Gastrocnemius medialis (tissue), 4 donors: ENCODE measurements at regions not wholly inside any gene's neighbourhood (a gene's known extent, or its start where the extent isn't known, plus 50 kb on each side); places are given as distances from the start of the nearest gene placed in this dataset.
"Not testable (repeated sequence)": the region's sequence is repeated elsewhere in the genome, so short reads cannot be mapped to it uniquely, and the experiment has no call there.

ENCODE experiments used
- ATAC-seq, 2 donors: fragments of 150-250 bp; one replicate each; pipeline ENCODE4 v1.9.1; 2016
- DNase-seq, 2 donors: peaks; one replicate each; pipeline ENCODE4 v3.0.0-alpha.2; 2019
- H3K27ac ChIP-seq, 4 donors: fragments of 200-600 bp; sonication (generic); 1 replicate in 1 of 4; 2 replicates in 3 of 4; pipeline ENCODE4 v1.5.1; 2016 to 2018; ENCODE audit warnings: mild to moderate bottlenecking in 2 of 4, moderate library complexity in 1 of 4
- H3K27me3 ChIP-seq, 3 donors: fragments of 200-600 bp; sonication (generic) in 2 of 3; 1 replicate in 1 of 3; 2 replicates in 2 of 3; pipeline versions ENCODE4 v1.5.1 to v1.6.0; 2016 to 2019; ENCODE audit warnings: mild to moderate bottlenecking in 1 of 3, moderate library complexity in 1 of 3
- H3K36me3 ChIP-seq, 2 donors: fragments of 200-600 bp; sonication (generic) in 1 of 2; one replicate each; pipeline ENCODE4 v1.5.1; 2017 to 2018
- H3K4me1 ChIP-seq, 2 donors: fragments of 200-600 bp; sonication (generic) in 1 of 2; one replicate each; pipeline ENCODE4 v1.5.1; 2016 to 2017; ENCODE audit warnings: mild to moderate bottlenecking in 2 of 2
- H3K4me3 ChIP-seq, 4 donors: fragments of 200-600 bp; sonication (generic) in 3 of 4; 1 replicate in 1 of 4; 2 replicates in 3 of 4; pipeline ENCODE4 v1.5.1; 2016 to 2019; ENCODE audit warnings: mild to moderate bottlenecking in 2 of 4
- H3K9me3 ChIP-seq, 3 donors: fragments of 200-600 bp; sonication (generic) in 2 of 3; 1 replicate in 1 of 3; 2 replicates in 2 of 3; pipeline ENCODE4 v1.5.1; 2016 to 2019
- CTCF ChIP-seq, 5 experiments: fragments of 450-650 bp in 3 of 5; fragments of 200-600 bp in 2 of 5; sonication (generic) in 2 of 5; IDR thresholded peaks in 4 of 5; conservative IDR thresholded peaks in 1 of 5; 1 replicate in 4 of 5; 2 replicates in 1 of 5; pipeline ENCODE4 v1.5.1; 2016 to 2019; ENCODE audit warnings: antibody characterized with exemption in 5 of 5, mild to moderate bottlenecking in 3 of 5, moderate library complexity in 3 of 5
- POLR2A ChIP-seq, 2 donors: fragments of 450-650 bp; IDR thresholded peaks; one replicate each; pipeline ENCODE4 v1.6.1; 2017; ENCODE audit warnings: antibody characterized with exemption in 2 of 2, mild to moderate bottlenecking in 2 of 2, moderate library complexity in 2 of 2
- in situ Hi-C, 4 donors: fragments of 200-750 bp; cut with MboI; loops; one replicate each; pipeline versions ENCODE4 v1.15.0 to v1.8.0; 2017; ENCODE audit warnings: low sequenced_read_pairs in 4 of 4
- intact Hi-C: fragments of 100-400 bp; cut with DNase I; formaldehyde crosslinking; loops from one replicate; pipeline ENCODE4 v1.15.1; 2023; ENCODE audit warnings: low total_unique reads

- H3K4me3 ChIP-seq, intact Hi-C loops, H3K27me3 ChIP-seq, H3K36me3 ChIP-seq, in situ Hi-C loops, H3K9me3 ChIP-seq: not testable (repeated sequence)
- H3K4me1 ChIP-seq, result peaks cover 54 to 62% of the 10 kb centered on the region in 2 donors
- peak; percentile 10 to 42 for ATAC-seq
- H3K27ac ChIP-seq, result peak overlapping the region; percentile 85 to 94 (median 90)
- peak; percentile 70 to 74 for DNase-seq
- peak in 1 of 2 donors; percentile 32 for TF ChIP-seq POLR2A (IDR thresholded peaks at IDR 0.05)
These were observed 79.1 kb downstream of the ARRDC3 start for GRCh38 chr5:91304015-91304414.

- no peak overlapping the region for H3K4me3 ChIP-seq
- ATAC-seq, result peak; percentile 70 to 77
- H3K27ac ChIP-seq, result peak overlapping the region; percentile 85 to 94 (median 90)
- no peaks in the 10 kb centered on the region for H3K9me3 ChIP-seq
- no peaks in the 10 kb centered on the region for H3K36me3 ChIP-seq
- peak in 1 of 2 donors; percentile 38 for TF ChIP-seq POLR2A (IDR thresholded peaks at IDR 0.05)
- no peak for TF ChIP-seq CTCF (IDR thresholded peaks at IDR 0.05 in 4 of 5, conservative IDR thresholded peaks at IDR 0.05 in 1 of 5)
- peak; percentile 34 to 43 for DNase-seq
- in situ Hi-C loops, result no loop called here
- no peaks in the 10 kb centered on the region for H3K27me3 ChIP-seq
- H3K4me1 ChIP-seq, result peaks cover 54 to 62% of the 10 kb centered on the region in 2 donors
- intact Hi-C loops, result no loop called here
These were observed 80.2 kb downstream of the ARRDC3 start for GRCh38 chr5:91302958-91303357.

GRCh38 chr5:91302305-91302704 is 80.8 kb downstream of the ARRDC3 start:
- no peaks in the 10 kb centered on the region for H3K36me3 ChIP-seq
- H3K9me3 ChIP-seq, result no peaks in the 10 kb centered on the region
- TF ChIP-seq CTCF (IDR thresholded peaks at IDR 0.05 in 4 of 5, conservative IDR thresholded peaks at IDR 0.05 in 1 of 5) (no peak), POLR2A (IDR thresholded peaks at IDR 0.05) (no peak)
- ATAC-seq, result no peak
- no peaks in the 10 kb centered on the region for H3K27me3 ChIP-seq
- in situ Hi-C loops, result no loop called here
- intact Hi-C loops, result no loop called here
- no peak for DNase-seq
- peaks cover 54 to 57% of the 10 kb centered on the region in 2 donors for H3K4me1 ChIP-seq
- no peak overlapping the region for H3K4me3 ChIP-seq
- peak overlapping the region; percentile 85 to 94 (median 90) for H3K27ac ChIP-seq

GRCh38 chr5:91301106-91301846 is 81.8 kb downstream of the ARRDC3 start:
- Histone ChIP-seq H3K4me1 (peaks cover 47 to 55% of the 10 kb centered on the region in 2 donors), H3K36me3 (no peaks in the 10 kb centered on the region), H3K9me3 (no peaks in the 10 kb centered on the region), H3K27me3 (no peaks in the 10 kb centered on the region), H3K4me3 (no peak overlapping the region), H3K27ac (peak overlapping the region; percentile 85 to 94 (median 90))
- intact Hi-C loops (no loop called here), in situ Hi-C loops (no loop called here)
- DNase-seq (no peak), ATAC-seq (peak; percentile 42 to 67)
- TF ChIP-seq POLR2A (IDR thresholded peaks at IDR 0.05) (peak in 1 of 2 donors; percentile 31), CTCF (IDR thresholded peaks at IDR 0.05 in 4 of 5, conservative IDR thresholded peaks at IDR 0.05 in 1 of 5) (no peak)

- in situ Hi-C loops, result loop anchor here in 1 of 4 donors (10.0 kb wide), 1 partner anchor 193 kb away; no protein-coding TSS in a partner anchor
- no peak for DNase-seq
- Histone ChIP-seq H3K4me3 (no peak overlapping the region), H3K27me3 (no peaks in the 10 kb centered on the region), H3K4me1 (peaks cover 32 to 38% of the 10 kb centered on the region in 2 donors), H3K27ac (peak overlapping the region; percentile 81 to 86 (median 85)), H3K36me3 (no peaks in the 10 kb centered on the region), H3K9me3 (no peaks in the 10 kb centered on the region)
- no peak for TF ChIP-seq CTCF (IDR thresholded peaks at IDR 0.05 in 4 of 5, conservative IDR thresholded peaks at IDR 0.05 in 1 of 5)
- no peak for TF ChIP-seq POLR2A (IDR thresholded peaks at IDR 0.05)
- no peak for ATAC-seq
- intact Hi-C loops, result loop anchor here (2.0 kb wide), 1 partner anchor 17 kb away; no protein-coding TSS in a partner anchor
These were observed 85.1 kb downstream of the ARRDC3 start for GRCh38 chr5:91297994-91298393.
